Renal pelvis (tissue), 1 donor: ENCODE measurements at regions not wholly inside any gene's neighbourhood (a gene's known extent, or its start where the extent isn't known, plus 50 kb on each side); places are given as distances from the start of the nearest gene placed in this dataset.
"Not testable (repeated sequence)": the region's sequence is repeated elsewhere in the genome, so short reads cannot be mapped to it uniquely, and the experiment has no call there.

Source experiments
- DNase-seq: peaks from one replicate; pipeline ENCODE4 v3.0.0-alpha.2; 2013

- DNase-seq: no peak
These were observed 52.2 kb upstream of the MKI67 start for GRCh38 chr10:128178302-128178958.

GRCh38 chr10:128180843-128181242, 54.6 kb upstream of the MKI67 start:
- no peak for DNase-seq

DNA sequence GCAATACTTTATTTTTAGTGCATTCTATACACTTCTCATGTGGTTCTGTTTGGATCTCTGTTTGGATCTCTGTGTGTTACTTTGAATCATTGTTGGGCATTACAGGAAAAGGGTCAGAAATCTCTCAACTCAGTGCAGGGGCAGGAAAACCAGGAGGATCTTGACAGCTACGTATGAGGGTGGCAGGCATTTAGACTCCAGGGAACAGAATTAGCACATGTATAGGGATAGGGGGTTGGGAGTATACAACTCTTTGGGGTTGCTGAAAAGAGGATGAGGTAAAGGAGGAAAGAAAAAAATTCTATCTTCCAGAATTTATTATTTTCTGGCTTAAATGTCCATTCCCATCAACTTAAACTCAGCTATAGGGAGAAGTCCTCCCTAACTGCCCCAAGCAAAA, 59.4 kb upstream of the MKI67 start:
- no peak for DNase-seq

GRCh38 chr10:128186959-128187787, 61.0 kb upstream of the MKI67 start:
- DNase-seq: no peak

- no peak for DNase-seq
These were observed 61.6 kb upstream of the MKI67 start for GRCh38 chr10:128187788-128188185.

GRCh38 chr10:128189176-128189575, 63.0 kb upstream of the MKI67 start:
- no peak for DNase-seq

DNA sequence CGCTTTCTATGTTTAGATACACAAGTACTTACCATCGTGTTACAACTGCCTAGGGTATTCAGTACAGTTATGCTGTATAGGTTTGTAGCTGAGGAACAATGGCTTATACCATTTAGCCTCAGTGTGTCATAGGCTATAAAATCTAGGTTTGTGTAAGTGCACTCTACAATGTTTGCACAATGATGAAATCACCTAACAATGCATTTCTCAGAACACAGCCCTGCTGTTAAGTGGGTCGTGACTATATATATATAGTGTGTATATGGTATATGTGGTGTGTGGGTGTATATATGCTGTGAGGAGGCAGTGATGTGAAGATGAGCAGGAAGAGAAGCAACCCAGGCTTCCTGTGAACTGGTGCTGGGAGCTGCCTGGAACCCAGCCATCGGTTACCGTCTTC, 65.6 kb upstream of the MKI67 start:
- DNase-seq: no peak

DNA sequence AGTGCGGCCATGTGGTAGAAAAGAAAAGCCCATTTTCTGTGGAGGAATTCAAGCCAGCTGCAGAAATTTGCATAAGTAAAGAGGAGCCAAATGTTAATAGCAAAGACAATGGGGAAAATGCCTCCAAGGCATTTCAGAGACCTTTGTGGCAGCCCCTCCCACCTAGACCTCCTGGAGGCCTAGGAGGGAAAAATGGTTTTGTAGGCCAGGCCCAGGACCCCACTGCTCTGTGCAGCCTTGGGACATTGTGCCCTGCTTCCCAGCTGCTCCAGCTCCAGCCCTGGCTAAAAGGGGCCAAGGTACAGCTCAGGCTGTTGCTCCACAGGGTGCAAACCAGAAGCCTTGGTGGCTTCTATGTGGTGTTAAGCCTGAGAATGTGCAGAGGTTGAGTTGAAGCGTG, 75.6 kb upstream of the MKI67 start:
- not testable (repeated sequence) for DNase-seq

DNA sequence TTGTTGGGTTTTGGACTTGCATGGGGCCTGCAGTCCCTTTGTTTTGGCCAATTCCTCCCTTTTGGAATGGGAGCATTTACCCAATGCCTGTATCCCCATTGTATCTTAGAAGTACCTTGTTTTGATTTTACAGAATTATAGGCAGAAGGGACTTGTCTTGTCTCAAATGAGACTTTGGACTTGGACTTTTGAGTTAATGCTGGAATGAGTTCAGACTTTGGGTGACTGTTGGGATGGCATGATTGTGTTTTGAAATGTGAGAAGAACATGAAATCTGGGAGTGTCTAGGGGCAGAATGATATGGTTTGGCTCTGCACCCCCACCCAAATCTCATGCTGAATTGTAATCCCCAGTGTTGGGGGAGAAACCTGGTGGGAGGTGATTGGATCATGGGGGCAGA, 76.8 kb upstream of the MKI67 start:
- DNase-seq: no peak

DNA sequence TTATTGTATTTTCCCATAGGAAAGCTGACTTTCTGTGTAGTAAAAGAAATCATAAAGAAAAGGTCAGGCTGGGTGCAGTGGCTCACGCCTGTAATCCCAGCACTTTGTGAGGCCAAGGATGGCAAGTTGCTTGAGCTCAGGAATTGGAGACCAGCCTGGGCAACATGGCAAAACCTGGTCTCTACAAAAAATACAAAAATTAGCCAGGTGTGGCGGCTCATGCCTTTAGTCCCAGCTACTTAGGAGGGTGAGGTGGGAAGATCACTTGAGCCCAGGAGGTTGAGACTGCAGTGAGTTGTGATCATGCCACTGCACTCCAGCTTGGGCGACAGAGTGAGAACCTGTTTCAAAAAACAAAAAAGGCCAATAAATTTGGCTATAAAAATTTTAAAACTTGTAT, 79.4 kb upstream of the MKI67 start:
- DNase-seq: not testable (repeated sequence)

DNA sequence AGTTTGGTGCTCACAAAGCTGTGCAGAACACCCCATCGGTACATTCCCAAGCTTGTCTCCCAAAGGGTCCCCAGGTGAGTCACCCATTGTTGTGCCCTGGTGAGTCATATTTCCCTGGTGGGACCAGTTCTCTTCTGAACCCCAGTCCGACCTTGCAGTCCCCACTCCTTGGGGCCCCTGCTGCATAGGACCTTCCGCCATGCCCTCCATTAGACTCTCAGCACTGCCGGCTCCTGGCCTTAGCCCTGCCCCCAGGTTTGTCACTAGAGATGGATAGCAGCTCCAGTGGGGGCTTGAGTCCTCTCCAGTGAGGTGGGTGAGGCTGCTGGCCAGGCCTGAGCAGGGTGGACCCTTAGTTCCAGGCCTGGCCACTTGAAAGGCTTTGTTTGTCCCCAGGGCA, 80.5 kb upstream of the MKI67 start:
- DNase-seq: no peak

DNA sequence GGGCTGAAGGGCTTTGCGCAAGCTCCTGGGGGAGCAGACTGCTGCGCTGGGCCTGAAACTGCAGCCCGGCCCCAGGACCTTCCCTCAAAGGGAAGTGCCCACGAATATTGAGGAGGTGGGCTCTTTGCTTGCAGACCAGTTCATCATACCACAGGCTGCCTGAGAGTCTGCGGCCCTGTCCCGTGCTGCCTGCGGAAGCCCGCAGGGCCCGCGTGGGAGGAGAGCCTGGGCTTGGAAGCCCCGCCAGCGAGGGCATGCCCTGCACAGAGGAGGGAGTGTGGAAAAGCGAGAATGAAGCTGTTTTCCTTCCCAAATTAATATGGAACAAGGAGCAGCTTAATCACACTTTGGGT, 83.6 kb upstream of the MKI67 start:
- no peak for DNase-seq

DNA sequence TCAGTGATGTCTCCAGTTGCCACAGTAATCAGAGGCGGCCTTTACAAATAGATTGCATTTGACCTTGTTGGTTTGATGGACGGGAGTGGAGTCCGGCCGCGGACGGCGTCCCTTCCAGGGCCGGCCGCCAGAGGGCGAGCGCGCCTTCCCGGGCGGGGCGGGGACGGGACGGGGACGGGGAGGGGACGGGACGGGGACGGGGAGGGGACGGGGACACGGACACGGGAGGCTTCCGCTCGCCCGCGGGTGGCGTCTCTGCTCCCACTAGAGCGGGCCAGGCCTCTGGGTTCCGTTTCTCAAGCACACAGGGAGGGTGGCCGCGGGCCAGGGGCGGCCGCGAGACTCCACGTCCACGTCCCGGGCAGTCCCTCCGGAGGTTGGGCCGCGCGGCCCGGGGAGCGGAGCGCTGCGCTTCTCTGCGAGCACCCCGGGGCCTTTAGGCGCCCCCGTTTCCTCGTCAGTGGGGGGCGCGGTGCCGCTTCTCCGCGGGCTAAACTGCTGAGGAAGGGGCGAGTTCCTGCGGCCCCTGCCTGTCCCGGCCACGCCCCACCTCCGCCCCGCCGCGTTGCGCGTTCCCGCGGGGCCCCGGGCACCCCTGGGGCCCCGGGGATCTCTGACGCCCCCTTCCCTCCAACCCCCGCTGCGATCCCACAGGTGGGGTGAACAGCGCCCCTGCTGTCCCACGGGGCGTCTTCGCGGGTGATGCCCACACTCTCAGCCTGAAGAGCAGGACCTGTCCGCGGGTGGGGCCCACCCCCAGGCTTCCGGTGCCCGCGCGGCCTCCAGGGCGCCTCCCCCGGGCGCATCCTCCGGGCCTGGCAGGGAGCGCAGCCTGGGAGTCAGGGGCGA, 84.2 kb upstream of the MKI67 start:
- DNase-seq: peak; percentile 36

DNA sequence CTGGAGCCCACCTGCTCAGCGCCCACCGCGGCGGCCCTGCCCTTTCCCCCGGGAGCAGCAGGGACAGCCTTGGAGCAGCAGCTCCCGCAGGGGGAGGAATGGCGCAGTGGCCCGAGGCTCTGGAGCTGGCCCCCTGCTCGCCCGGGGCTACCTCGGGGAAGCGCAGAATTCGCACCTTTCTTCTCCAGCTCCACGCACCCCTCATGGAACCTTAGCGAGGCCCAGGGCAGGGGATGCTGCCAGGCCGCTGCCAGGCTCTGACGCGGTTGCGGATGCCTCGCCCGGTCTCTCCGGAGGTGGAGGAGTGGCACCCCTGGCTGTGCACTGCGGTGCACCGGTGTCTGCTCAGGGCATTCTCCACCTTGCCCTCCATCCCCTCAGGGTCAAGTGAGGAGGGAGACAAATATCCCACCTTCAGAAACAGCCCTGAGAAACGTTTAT, 84.9 kb upstream of the MKI67 start:
- no peak for DNase-seq

DNA sequence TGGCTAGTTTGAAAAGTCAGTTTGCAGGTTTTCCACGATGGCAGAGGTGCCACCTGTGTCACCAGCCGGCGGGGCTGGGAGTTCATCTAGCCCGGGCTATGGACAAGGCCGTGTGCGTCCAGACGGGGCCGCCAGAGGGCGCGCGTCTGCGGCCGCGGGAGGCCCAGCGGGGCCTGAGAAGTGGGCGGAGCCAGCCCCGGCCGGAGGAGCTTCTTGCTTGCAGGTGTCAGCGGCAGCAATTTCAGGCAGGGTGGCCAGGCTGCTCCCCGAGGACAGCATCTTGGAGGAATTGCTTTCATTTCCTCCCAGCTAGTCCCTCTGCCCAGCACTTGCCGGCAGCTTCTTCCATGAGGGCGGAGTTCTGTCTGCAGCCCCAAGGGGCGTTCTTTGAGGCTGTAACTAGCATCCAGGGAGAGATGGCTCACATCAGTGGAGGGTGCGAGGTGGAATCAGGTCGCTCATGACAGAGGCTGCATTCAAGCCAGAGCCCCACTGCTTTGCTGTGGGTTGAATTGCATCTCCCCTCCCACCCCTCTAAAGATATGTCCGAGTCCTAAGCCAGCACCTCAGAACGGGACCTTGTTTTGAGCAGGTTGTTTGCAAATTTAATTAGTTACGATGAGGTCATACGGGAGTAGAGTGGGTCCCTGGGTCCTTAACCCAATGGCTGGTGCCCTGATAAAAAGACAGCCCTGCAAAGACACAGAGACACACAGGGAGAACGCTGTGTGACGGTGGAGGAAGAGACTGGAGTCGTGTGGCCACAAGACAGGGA, 85.9 kb upstream of the MKI67 start:
- DNase-seq: peak; percentile 80

DNA sequence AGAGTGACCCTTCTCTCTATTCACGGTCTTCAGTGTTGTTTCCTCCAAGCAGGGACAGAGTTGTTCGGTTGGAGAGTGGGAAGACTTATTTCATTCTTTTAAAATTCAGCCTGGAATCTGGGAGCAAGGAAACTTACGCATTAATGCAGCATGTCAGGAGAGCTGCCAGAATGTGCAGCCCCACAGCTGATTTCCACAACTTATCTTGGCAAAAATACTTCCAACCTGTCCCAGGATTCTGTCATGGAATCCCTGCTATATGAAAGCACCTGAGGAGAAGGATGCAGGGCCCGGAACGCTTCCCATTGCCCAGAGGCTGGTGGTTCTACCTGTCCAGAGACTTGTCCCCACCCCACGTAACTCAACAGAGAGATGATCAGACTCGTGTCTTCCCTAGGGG, 86.9 kb upstream of the MKI67 start:
- no peak for DNase-seq

DNA sequence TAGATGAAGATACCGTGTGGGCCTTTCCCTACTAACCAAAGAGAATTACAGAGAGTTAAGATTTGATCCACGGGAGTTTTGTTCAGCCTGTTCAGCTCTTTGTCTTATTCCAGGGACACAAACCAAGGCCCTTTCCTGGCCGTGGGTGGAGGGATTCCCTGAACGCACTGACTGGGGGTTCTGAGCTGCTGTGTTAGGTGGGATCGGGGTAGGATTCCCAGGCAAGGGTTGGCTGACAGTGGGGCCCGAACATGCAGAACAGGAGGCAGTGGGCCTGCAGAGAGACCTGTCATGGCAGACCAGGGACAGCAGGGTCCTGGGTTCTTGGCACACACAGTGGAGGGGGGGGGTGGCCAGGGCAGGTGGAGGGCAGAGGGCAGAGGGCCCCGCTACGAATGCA, 89.5 kb upstream of the MKI67 start:
- DNase-seq: no peak

DNA sequence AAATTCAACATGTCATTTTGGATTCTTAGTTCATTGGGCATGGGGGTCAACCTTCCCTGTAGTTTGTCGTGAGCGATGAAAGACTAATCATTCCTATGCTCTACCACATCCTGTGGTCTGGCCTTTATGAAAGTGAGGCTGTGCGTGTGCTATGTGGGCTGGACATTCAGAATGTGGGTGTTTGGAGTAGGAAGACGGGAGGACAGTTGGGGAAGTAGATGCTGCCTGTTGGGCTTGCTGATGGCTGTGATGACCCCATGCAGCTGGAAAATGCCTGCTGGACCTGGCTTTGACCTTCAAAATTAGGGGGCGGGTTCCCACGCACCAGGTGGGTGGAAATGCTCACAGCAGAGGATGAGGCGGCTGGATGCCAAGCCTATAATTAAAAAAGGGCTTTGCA, 90.9 kb upstream of the MKI67 start:
- no peak for DNase-seq

- DNase-seq: no peak
These were observed 91.9 kb upstream of the MKI67 start for GRCh38 chr10:128218161-128218560.

DNA sequence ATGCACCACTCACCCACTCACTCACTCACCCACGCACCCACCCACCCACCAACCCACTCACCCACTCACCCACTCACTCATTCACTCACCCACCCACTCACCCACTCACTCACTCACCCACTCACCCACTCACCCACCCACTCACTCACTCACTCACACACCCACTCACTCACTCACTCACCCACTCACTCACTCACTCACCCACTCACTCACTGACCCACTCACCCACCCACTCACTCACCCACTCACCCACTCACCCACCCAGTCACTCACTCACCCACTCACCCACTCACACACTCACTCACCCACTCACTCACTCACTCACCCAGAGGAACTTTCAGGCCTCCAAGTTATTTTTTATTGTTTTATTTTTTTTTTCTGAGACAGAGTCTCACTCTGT, 93.1 kb upstream of the MKI67 start:
- no peak for DNase-seq

DNA sequence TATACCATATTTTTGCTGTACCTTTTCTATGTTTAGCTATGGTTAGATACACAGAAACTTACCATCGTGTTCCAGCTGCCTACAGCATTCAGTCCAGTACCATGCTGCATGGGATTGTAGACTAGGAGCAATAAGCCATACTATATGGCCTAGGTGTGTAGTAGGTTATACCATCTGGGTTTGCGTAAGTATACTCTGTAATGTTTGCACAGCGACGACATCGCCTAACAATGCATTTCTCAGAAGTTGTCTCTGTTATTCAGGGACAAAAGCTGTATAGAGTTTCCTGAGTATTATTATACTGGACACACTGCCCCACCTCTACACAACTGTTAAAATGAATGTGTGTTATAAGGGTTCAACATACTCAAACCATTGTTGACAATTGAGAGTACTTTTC, 93.8 kb upstream of the MKI67 start:
- no peak for DNase-seq

GRCh38 chr10:128221117-128221516, 94.9 kb upstream of the MKI67 start:
- no peak for DNase-seq
